ENCODE measurements at regions not wholly inside any gene's neighbourhood (a gene's known extent, or its start where the extent isn't known, plus 50 kb on each side); places are given as distances from the start of the nearest gene placed in this dataset.

DNA sequence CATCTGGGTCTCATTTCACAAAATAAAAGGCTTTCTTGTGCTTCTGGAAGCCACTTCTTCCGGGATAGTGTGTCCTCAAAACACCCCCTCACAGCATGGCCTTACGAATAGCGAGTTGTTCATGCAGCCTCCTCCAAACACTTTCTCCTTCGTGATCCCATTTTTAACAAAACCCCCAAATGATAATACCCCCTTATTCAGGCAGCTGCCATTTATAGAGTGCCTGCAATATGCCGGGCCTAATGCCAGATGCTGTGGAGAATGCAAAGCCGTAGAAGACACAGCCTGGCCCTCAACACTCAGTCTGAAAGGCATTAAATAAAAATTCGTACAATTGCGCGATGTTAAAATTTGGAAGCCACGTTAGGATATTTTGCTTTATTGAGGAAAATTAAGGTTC, 66.4 kb upstream of the SLC44A1 start:
- TF ChIP-seq, protein P1, sequence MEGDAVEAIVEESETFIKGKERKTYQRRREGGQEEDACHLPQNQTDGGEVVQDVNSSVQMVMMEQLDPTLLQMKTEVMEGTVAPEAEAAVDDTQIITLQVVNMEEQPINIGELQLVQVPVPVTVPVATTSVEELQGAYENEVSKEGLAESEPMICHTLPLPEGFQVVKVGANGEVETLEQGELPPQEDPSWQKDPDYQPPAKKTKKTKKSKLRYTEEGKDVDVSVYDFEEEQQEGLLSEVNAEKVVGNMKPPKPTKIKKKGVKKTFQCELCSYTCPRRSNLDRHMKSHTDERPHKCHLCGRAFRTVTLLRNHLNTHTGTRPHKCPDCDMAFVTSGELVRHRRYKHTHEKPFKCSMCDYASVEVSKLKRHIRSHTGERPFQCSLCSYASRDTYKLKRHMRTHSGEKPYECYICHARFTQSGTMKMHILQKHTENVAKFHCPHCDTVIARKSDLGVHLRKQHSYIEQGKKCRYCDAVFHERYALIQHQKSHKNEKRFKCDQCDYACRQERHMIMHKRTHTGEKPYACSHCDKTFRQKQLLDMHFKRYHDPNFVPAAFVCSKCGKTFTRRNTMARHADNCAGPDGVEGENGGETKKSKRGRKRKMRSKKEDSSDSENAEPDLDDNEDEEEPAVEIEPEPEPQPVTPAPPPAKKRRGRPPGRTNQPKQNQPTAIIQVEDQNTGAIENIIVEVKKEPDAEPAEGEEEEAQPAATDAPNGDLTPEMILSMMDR (IDR thresholded peaks at IDR 0.05), result no peak
- no peak for TF ChIP-seq POLR2A (IDR thresholded peaks at IDR 0.05)

Data from body of pancreas (tissue), 4 donors.